ENCODE measurements at regions not wholly inside any gene's neighbourhood (a gene's known extent, or its start where the extent isn't known, plus 50 kb on each side); places are given as distances from the start of the nearest gene placed in this dataset. TPM values are rescaled to one million over a fixed set of nuclear protein-coding genes. Genes with fewer than 3 reads are reported as not detected.

Small RNA genes in the stretch of these regions (small RNA-seq; reads per million reads assigned to genes)
- not detected for gene RF00019
- not detected for gene RF00402
- not detected for gene RNA5SP461
- gene RNU6-655P = not detected
